ENCODE measurements at regions not wholly inside any gene's neighbourhood (a gene's known extent, or its start where the extent isn't known, plus 50 kb on each side); places are given as distances from the start of the nearest gene placed in this dataset.

DNA sequence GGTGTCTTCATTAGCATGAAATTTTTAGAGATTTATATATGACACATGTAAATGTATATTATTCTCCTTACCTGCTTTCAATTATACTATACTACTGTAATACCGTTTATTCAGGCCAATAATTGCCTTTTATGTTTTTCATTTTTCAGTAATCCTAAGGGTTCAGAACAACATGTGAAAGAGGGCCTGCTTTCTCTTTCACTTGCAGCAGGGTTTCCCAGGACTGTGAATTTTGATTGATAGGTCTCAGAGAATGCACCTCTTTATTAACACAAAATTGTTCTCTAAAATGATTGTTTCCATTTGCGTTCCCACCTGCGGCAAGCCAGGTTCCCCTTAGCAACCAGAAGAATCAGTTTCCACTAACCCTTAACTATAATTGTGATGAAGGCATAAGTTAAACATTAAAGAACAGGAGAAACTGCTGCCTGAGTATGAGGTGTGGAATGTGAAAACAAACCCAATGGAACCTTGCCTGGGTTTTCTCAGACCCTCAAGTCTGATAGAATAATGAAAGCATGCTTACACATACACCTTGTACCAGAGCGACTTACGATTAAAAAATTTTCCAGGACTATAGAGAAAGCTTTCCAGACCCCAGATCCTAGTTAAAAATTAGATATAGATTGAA is 1591.2 kb upstream of the LRRTM1 start:
- DNase-seq (ENCODE audit: low read depth) = no peak
- H3K4me3 ChIP-seq (ENCODE audit: low read depth, low read length) = no peak overlapping the region
- TF ChIP-seq, protein P1, sequence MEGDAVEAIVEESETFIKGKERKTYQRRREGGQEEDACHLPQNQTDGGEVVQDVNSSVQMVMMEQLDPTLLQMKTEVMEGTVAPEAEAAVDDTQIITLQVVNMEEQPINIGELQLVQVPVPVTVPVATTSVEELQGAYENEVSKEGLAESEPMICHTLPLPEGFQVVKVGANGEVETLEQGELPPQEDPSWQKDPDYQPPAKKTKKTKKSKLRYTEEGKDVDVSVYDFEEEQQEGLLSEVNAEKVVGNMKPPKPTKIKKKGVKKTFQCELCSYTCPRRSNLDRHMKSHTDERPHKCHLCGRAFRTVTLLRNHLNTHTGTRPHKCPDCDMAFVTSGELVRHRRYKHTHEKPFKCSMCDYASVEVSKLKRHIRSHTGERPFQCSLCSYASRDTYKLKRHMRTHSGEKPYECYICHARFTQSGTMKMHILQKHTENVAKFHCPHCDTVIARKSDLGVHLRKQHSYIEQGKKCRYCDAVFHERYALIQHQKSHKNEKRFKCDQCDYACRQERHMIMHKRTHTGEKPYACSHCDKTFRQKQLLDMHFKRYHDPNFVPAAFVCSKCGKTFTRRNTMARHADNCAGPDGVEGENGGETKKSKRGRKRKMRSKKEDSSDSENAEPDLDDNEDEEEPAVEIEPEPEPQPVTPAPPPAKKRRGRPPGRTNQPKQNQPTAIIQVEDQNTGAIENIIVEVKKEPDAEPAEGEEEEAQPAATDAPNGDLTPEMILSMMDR (IDR thresholded peaks at IDR 0.05; ENCODE audit: low read depth, low read length, missing control alignments) = no peak

DNA sequence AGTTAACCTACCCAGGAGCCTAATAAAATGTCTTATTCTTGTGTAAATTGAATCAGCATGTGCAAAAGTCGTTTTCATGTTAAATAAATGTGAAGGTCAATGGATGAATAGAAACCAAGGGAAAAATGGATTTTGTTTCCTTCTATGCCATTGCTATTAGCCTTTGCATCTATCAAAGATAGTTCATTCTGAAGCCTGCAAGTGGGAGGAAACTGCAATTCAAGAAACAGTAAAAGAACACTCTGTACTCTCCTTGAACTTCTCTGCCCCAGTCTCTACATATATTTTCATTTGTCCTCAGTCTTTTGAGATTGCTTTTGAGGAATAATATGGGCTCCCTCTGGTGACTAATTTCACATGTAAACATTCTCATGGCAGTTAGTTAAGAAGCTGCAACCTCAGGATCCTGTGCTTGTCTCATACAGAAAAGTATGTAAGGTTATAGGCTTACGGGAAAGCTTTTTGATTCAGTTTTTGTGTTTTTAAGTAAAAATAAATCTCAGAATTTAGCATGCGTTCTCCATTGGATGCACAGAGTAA is 1590.0 kb upstream of the LRRTM1 start:
- DNase-seq (ENCODE audit: low read depth) = no peak
- TF ChIP-seq, protein P1 (IDR thresholded peaks at IDR 0.05; ENCODE audit: low read depth, low read length, missing control alignments) = no peak
- H3K4me3 ChIP-seq (ENCODE audit: low read depth, low read length) = no peak overlapping the region

DNA sequence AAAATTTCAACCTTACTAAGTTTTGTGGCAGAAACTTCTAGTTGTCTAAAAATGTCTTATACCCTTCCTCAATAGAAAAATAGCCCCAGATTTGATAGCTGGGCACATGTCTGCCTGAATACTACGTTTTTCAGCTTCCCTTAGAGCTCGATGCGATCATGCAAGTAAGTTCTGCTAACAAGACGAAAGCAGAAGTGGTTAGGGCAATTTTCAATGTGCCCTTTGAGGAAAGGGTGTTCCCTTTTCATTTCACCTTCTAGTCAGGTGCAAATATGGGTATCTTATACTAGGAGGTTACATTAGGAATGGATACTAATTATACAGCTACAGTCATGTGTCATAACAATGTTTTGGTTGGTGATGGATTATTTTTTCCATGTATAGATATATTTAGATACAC is 1572.1 kb upstream of the LRRTM1 start:
- DNase-seq (ENCODE audit: low read depth) = no peak
- no peak overlapping the region for H3K4me3 ChIP-seq (ENCODE audit: low read depth, low read length)
- TF ChIP-seq, protein P1 (IDR thresholded peaks at IDR 0.05; ENCODE audit: low read depth, low read length, missing control alignments) = no peak

DNA sequence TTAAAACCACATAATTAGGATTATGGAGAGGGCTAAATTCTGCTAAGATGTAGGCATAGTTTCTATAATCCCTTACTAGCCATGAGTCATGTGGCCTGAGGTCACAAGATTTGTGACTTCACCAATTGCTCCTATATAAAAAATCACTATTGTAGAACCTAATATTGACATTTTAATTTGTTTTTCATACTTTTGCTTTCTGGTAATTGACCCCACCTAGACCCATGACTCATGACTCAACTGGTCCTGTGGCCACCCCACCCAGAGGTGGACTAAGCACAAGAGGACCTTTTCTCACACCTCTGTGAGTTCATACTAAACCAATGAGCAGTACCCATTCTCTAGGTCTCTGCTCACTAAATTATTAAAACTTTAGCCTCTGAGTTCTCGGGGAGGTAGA is 1567.5 kb upstream of the LRRTM1 start:
- TF ChIP-seq, protein P1 (IDR thresholded peaks at IDR 0.05; ENCODE audit: low read depth, low read length, missing control alignments) = no peak
- H3K4me3 ChIP-seq (ENCODE audit: low read depth, low read length) = no peak overlapping the region
- no peak for DNase-seq (ENCODE audit: low read depth)

DNA sequence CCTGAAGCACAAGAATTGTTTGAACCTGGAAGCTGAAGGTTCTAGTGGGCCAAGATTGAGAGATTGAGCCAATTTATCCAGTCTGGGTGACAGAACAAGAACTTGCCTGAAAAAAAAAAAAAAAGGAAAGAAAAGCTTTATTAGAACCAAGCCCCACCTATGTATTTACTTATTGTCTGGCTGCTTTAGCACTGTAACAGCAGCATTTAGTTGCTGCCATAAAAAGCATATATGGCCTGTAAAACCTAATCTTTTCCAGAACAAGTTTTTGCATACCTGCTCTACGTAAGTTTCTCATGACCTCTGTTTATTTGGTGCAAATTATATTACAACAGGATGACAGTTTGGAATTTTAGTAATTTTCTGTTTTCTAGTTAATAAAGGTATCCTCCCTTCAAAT is 1565.6 kb upstream of the LRRTM1 start:
- no peak for DNase-seq (ENCODE audit: low read depth)
- H3K4me3 ChIP-seq (ENCODE audit: low read depth, low read length) = no peak overlapping the region
- TF ChIP-seq, protein P1 (IDR thresholded peaks at IDR 0.05; ENCODE audit: low read depth, low read length, missing control alignments) = no peak

DNA sequence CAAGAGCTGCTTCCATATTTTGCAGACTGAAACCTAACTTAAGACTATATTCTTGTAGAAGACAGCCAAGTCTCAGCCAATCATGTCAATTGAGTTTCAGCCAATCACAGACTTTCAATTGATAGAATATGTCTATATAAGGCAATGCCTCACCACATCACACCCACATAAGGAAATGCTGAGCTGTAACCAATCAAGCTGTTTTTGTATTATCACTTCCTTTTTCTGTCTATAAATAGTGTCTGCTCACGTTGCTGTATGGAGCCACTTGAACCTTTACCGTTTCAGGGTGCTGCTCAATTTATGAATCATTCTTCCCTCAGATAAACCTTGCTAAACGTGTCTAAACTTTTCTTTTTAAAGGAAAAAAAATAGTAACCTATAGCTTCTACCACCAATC is 1554.4 kb upstream of the LRRTM1 start:
- no peak overlapping the region for H3K4me3 ChIP-seq (ENCODE audit: low read depth, low read length)
- TF ChIP-seq, protein P1 (IDR thresholded peaks at IDR 0.05; ENCODE audit: low read depth, low read length, missing control alignments) = no peak
- no peak for DNase-seq (ENCODE audit: low read depth)

DNA sequence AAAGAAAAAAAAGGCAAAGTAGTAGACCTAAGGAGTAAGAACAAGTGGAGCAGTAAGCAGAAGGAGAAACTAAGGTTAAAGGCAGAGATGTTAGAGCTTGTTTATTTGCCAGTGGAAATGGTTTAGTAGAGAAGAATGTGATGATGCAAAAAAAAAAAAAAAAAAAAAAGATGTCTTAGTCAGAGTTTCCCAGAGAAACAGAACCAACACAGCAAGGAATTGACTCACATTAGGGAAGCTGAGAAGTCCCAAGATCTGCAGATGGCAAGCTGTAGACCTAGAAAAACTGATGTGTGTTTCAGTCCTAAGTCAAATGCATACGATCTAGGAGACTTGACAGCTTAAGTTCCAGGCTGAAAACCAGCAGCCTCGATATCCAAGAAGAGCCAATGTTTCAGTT is 1548.8 kb upstream of the LRRTM1 start:
- no peak for DNase-seq (ENCODE audit: low read depth)
- TF ChIP-seq, protein P1 (IDR thresholded peaks at IDR 0.05; ENCODE audit: low read depth, low read length, missing control alignments) = no peak
- no peak overlapping the region for H3K4me3 ChIP-seq (ENCODE audit: low read depth, low read length)
